OCI-LY1 (cell line): ENCODE measurements at regions not wholly inside any gene's neighbourhood (a gene's known extent, or its start where the extent isn't known, plus 50 kb on each side); places are given as distances from the start of the nearest gene placed in this dataset.

Experiments
- H2AFZ ChIP-seq: fragments of 200-600 bp; sonication (generic), shearing (Covaris generic); 2 replicates; pipeline ENCODE4 v1.6.0; 2014; ENCODE audit warnings: antibody characterized with exemption, mild to moderate bottlenecking, low read length
- H3F3A ChIP-seq: fragments of 200-600 bp; sonication (generic), shearing (Covaris generic); 2 replicates; pipeline ENCODE4 v1.6.0; 2014; ENCODE audit warnings: mild to moderate bottlenecking, antibody characterized with exemption, low read length, moderate library complexity; ENCODE audit not compliant: insufficient read depth
- H3K27ac ChIP-seq: fragments of 200-600 bp; sonication (generic); 2 replicates; pipeline ENCODE4 v1.5.1; 2014; ENCODE audit warnings: low read length, mixed run types, mild to moderate bottlenecking, low read depth; ENCODE audit not compliant: poor library complexity, severe bottlenecking
- H3K27me3 ChIP-seq: fragments of 200-600 bp; sonication (generic); 2 replicates; pipeline ENCODE4 v1.6.0; 2014; ENCODE audit warnings: antibody characterized with exemption, mild to moderate bottlenecking, low read length, moderate library complexity; ENCODE audit not compliant: insufficient read depth
- H3K36me3 ChIP-seq: fragments of 200-600 bp; sonication (generic); 2 replicates; pipeline ENCODE4 v1.6.1; 2014; ENCODE audit warnings: mild to moderate bottlenecking, antibody characterized with exemption, low read length, moderate library complexity, mixed read lengths; ENCODE audit not compliant: insufficient read depth
- H3K4me1 ChIP-seq: fragments of 200-600 bp; sonication (generic); 2 replicates; pipeline ENCODE4 v1.5.1; 2014; ENCODE audit warnings: mild to moderate bottlenecking, low read length, moderate library complexity; ENCODE audit not compliant: insufficient read depth, severe bottlenecking
- H3K4me2 ChIP-seq: fragments of 200-600 bp; sonication (generic), shearing (Covaris generic); 2 replicates; pipeline ENCODE4 v1.6.1; 2014; ENCODE audit warnings: low read length
- H3K4me3 ChIP-seq: fragments of 200-600 bp; sonication (generic); 2 replicates; pipeline ENCODE4 v1.5.1; 2014; ENCODE audit warnings: low read length, low read depth, mild to moderate bottlenecking, mixed read lengths; ENCODE audit not compliant: poor library complexity, severe bottlenecking
- H3K79me2 ChIP-seq: fragments of 200-600 bp; shearing (Covaris generic); 2 replicates; pipeline ENCODE4 v1.6.1; 2016; ENCODE audit warnings: mixed run types, low read length, mixed read lengths; ENCODE audit not compliant: insufficient read depth
- H3K9ac ChIP-seq: fragments of 200-600 bp; sonication (generic), shearing (Covaris generic); 2 replicates; pipeline ENCODE4 v1.6.1; 2014; ENCODE audit warnings: mild to moderate bottlenecking, low read length, mixed read lengths
- H3K9me2 ChIP-seq: fragments of 200-600 bp; sonication (generic), shearing (Covaris generic); 2 replicates; pipeline ENCODE4 v1.6.1; 2014; ENCODE audit warnings: low read depth, mild to moderate bottlenecking, low read length, mixed read lengths
- H3K9me3 ChIP-seq: fragments of 200-600 bp; shearing (Covaris generic); 2 replicates; pipeline ENCODE4 v1.6.1; 2014; ENCODE audit warnings: low read length, mixed read lengths
- H4K20me1 ChIP-seq: fragments of 200-600 bp; sonication (generic), shearing (Covaris generic); 2 replicates; pipeline ENCODE4 v1.6.0; 2016; ENCODE audit warnings: mild to moderate bottlenecking, low read length; ENCODE audit not compliant: insufficient read depth
- EZH2 ChIP-seq: fragments of 200-600 bp; sonication (generic), shearing (Covaris generic); IDR thresholded peaks from 2 replicates; pipeline ENCODE4 v1.8.0; 2017; ENCODE audit warnings: borderline replicate concordance, mixed run types, mild to moderate bottlenecking, antibody characterized with exemption, low read length, moderate library complexity, mixed read lengths
- TF ChIP-seq, protein P1 (sequence below): fragments of 200-600 bp; sonication (generic), shearing (Covaris generic); IDR thresholded peaks from 2 replicates; pipeline ENCODE4 v1.5.1; 2017; ENCODE audit warnings: mild to moderate bottlenecking, antibody characterized with exemption, low read length, moderate library complexity, mixed read lengths

DNA sequence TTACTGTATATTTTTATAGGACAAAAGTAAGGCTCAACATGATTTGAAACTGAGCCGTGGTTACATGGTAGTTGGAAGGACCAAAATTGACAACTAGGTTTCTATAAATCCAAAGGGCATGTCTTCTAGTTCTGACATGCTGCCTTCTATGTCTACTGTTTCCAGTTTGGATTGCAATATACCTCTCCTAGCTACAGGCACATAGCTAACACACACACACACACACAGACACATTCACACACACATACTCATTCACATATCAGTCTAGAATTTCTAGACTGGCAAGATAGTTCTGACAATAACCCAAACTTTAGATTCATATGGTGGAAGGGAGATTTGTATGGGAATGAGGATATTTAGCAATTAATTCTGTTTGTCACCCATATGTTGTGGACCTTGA is 544.8 kb upstream of the CAMK1G start:
- no peaks in the 10 kb centered on the region for H3K9me2 ChIP-seq
- no peaks in the 10 kb centered on the region for H3K79me2 ChIP-seq
- H4K20me1 ChIP-seq: no peaks in the 10 kb centered on the region
- H3K9ac ChIP-seq: no peak overlapping the region
- no peaks in the 10 kb centered on the region for H3K4me1 ChIP-seq
- no peaks in the 10 kb centered on the region for H3F3A ChIP-seq
- H3K27me3 ChIP-seq: no peaks in the 10 kb centered on the region
- H3K27ac ChIP-seq: no peak overlapping the region
- no peak overlapping the region for H3K4me2 ChIP-seq
- H2AFZ ChIP-seq: no peak overlapping the region
- H3K36me3 ChIP-seq: no peaks in the 10 kb centered on the region
- TF ChIP-seq, protein P1, sequence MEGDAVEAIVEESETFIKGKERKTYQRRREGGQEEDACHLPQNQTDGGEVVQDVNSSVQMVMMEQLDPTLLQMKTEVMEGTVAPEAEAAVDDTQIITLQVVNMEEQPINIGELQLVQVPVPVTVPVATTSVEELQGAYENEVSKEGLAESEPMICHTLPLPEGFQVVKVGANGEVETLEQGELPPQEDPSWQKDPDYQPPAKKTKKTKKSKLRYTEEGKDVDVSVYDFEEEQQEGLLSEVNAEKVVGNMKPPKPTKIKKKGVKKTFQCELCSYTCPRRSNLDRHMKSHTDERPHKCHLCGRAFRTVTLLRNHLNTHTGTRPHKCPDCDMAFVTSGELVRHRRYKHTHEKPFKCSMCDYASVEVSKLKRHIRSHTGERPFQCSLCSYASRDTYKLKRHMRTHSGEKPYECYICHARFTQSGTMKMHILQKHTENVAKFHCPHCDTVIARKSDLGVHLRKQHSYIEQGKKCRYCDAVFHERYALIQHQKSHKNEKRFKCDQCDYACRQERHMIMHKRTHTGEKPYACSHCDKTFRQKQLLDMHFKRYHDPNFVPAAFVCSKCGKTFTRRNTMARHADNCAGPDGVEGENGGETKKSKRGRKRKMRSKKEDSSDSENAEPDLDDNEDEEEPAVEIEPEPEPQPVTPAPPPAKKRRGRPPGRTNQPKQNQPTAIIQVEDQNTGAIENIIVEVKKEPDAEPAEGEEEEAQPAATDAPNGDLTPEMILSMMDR: no peak
- TF ChIP-seq EZH2: no peak
- H3K4me3 ChIP-seq: no peak overlapping the region
- no peaks in the 10 kb centered on the region for H3K9me3 ChIP-seq

DNA sequence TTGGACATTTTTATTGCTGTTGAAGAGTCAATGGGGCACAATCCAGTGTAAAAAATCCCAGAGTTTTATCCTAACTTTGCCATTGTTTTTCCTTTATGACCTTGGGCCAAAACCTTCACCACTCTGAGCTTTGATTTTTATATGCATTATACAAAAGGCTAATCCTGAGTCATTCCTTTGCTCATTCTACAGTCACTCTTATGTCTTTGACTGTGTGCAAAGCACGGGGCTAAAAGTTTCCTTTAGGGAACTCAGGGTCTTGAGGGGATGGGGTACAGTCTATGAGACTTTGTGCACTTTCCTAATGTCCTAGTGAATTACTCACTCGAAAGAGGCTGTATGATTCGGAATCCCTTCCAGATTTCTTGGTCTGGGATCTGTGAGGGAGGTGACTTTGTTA is 543.2 kb upstream of the CAMK1G start:
- H3K79me2 ChIP-seq: no peaks in the 10 kb centered on the region
- no peak overlapping the region for H3K4me2 ChIP-seq
- H3K27ac ChIP-seq: no peak overlapping the region
- H4K20me1 ChIP-seq: no peaks in the 10 kb centered on the region
- no peak overlapping the region for H3K4me3 ChIP-seq
- H3K9me2 ChIP-seq: no peaks in the 10 kb centered on the region
- H3K36me3 ChIP-seq: no peaks in the 10 kb centered on the region
- no peaks in the 10 kb centered on the region for H3F3A ChIP-seq
- no peak overlapping the region for H3K9ac ChIP-seq
- no peaks in the 10 kb centered on the region for H3K9me3 ChIP-seq
- no peak overlapping the region for H2AFZ ChIP-seq
- H3K27me3 ChIP-seq: no peaks in the 10 kb centered on the region
- TF ChIP-seq EZH2: no peak
- TF ChIP-seq, protein P1: no peak
- H3K4me1 ChIP-seq: no peaks in the 10 kb centered on the region

DNA sequence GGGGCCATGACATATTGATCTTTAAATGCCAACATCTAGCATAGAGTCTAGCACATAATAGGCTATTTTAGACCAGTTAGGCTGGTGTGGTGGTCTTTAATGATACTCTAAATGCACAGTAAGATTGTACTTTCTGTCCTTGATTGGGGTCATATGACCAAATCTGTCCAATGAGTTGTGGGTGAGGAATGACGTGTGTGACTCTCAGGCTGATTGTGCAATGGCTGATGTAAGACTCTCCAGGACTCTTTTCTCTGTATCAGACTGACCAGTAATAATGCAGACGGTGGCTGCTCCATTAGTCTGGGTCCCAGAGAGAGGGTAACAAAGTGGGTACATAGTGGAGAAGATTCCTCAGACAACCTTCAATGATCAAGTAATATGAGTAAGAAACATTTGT is 541.6 kb upstream of the CAMK1G start:
- Histone ChIP-seq H3K9me3 (no peaks in the 10 kb centered on the region), H2AFZ (no peak overlapping the region), H3F3A (no peaks in the 10 kb centered on the region), H3K36me3 (no peaks in the 10 kb centered on the region), H3K9ac (no peak overlapping the region), H4K20me1 (no peaks in the 10 kb centered on the region), H3K4me2 (no peak overlapping the region), H3K27me3 (no peaks in the 10 kb centered on the region), H3K4me1 (no peaks in the 10 kb centered on the region), H3K9me2 (no peaks in the 10 kb centered on the region), H3K4me3 (no peak overlapping the region), H3K27ac (no peak overlapping the region), H3K79me2 (no peaks in the 10 kb centered on the region)
- TF ChIP-seq, protein P1: no peak
- TF ChIP-seq EZH2: no peak
